Activated CD8-positive, alpha-beta memory T cell treated with anti-CD3 and anti-CD28 coated beads for 24 hours (primary cell): ENCODE measurements at regions not wholly inside any gene's neighbourhood (a gene's known extent, or its start where the extent isn't known, plus 50 kb on each side); places are given as distances from the start of the nearest gene placed in this dataset.

Source experiments
- DNase-seq: peaks from one replicate; pipeline ENCODE4 v3.0.0-alpha.2; 2020

DNA sequence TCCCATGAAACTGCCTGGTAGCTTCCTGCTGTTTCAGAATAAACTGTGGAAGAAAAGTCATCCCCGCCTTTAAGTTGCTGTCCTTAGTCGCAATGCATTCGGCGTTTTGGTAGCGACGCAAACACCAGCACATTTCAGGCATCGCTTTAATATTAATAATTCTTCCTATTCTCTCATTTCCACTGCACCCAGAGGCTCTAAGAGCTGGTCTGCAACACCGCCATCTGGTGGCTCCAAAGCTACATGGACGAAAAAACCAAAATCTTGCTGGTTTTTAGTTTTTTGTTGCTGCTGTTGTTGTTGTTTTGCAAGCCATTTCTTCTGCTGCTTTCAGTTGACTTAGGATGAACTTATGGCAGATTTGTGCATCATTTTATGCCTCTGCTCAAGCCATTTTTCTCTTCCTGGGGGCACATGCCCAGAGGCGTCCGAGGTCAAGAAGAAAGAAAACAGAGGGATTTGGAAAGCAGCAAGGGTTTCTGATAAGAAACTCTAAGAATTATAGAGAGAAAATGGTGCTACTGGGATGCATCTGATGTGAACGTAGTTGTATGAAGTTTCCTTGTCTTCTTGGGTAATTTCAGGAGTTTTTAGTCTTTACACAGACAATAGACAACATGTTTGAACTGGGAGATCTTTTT, 345.4 kb upstream of the KIRREL3 start:
- DNase-seq, result no peak

DNA sequence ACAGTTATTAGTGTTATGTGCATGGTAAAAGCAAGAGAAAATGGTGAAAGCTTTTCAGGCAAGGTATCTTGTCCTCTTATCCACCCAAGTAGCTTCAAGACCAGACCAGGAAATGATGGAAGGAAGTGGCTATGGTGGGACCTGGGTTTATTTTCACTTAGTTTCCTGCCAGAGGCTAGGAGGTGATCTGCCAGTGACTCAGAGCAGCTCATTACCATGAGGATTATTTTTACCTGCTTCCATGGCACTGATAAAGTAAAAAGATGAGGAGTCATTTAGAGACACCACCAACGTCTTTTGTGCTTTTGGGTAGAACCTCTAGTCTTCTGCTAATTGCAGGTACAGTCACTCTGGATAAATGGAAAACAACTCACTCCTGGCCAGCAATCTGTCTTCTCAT, 339.9 kb upstream of the KIRREL3 start:
- no peak for DNase-seq

GRCh38 chr11:127339376-127339775, 338.8 kb upstream of the KIRREL3 start:
- DNase-seq, result no peak

GRCh38 chr11:127338380-127339259, 338.1 kb upstream of the KIRREL3 start:
- DNase-seq, result no peak

DNA sequence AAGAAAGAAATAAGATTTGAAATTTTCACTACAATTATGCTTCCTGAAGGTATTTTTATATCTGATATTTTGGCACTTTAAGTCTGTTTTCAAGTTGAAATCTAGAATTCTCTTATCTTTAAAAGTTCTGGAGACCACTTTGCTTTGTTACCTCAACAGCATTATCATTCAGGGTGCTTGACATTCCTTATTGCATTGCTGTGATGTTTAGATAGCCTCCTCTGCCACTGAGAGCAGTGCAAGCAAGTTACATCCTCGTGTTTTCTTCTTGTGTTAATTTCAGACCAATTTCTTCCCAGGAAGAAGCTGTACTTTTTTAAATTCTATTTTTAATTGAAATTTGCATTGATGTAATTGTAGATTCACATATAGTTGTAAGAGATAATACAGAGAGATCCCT, 333.9 kb upstream of the KIRREL3 start:
- DNase-seq, result no peak

- no peak for DNase-seq
These were observed 332.3 kb upstream of the KIRREL3 start for GRCh38 chr11:127332896-127333295.

DNA sequence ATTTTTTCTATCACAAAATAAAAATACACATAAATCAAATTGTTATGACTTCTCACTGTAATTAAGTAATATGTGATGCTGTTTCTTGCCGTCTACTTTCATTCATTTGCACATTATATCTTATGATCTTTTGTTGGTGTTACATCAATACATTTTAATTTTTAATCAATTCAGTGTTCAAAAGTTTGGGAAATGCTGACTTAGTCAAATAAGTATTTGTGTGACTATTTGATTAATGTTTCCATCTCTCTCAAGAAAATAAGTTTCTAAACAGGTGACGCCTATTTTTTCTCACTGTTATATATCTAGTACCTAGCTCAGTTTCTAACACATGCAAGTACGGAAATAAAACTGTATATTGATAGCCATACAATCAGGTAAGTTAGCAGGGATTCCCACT, 329.5 kb upstream of the KIRREL3 start:
- no peak for DNase-seq

DNA sequence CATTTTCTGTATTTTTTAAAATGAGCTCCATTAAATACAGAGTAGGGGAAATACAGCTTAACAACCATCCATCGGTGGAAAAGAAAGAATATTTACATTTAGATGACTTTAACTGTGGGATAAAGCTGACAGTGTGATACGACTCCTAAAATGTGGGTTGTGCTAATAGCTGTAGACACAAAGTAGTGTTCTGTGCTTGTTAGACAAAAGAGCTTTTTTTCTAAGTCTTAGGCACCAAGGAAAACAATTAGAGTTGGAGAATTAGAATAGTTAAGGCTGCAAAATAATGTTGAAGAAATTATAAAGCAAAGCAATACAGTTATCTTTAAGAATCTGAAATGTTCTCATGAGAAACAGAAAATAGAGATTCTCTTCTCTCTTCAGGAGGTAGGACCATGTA, 307.7 kb upstream of the KIRREL3 start:
- no peak for DNase-seq

- no peak for DNase-seq
These were observed 307.1 kb upstream of the KIRREL3 start for GRCh38 chr11:127307700-127308099.

GRCh38 chr11:127304634-127305033, 304.1 kb upstream of the KIRREL3 start:
- DNase-seq, result no peak

GRCh38 chr11:127288926-127289325, 288.4 kb upstream of the KIRREL3 start:
- DNase-seq, result no peak

GRCh38 chr11:127281534-127281933, 281.0 kb upstream of the KIRREL3 start:
- no peak for DNase-seq

DNA sequence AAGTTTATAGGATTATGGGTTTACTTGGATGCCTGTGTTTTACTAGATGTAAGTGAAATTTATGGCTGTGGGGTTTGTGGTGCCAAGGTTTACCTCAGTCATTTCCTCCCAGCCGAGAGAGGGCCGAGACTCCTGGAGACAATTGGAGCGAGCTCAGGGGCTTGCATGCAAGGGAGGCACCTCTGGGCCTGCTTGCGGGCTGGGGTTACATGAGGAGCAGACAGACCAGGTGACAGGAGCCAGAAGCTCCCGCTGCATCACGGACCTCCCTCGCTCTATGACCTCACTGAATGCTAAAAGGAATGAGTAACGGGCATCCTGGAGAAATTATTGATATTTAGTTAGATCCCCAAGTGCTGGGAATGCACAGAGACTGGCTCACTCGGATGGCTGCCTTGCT, 275.2 kb upstream of the KIRREL3 start:
- DNase-seq, result no peak

GRCh38 chr11:127274328-127274676, 273.7 kb upstream of the KIRREL3 start:
- no peak for DNase-seq

DNA sequence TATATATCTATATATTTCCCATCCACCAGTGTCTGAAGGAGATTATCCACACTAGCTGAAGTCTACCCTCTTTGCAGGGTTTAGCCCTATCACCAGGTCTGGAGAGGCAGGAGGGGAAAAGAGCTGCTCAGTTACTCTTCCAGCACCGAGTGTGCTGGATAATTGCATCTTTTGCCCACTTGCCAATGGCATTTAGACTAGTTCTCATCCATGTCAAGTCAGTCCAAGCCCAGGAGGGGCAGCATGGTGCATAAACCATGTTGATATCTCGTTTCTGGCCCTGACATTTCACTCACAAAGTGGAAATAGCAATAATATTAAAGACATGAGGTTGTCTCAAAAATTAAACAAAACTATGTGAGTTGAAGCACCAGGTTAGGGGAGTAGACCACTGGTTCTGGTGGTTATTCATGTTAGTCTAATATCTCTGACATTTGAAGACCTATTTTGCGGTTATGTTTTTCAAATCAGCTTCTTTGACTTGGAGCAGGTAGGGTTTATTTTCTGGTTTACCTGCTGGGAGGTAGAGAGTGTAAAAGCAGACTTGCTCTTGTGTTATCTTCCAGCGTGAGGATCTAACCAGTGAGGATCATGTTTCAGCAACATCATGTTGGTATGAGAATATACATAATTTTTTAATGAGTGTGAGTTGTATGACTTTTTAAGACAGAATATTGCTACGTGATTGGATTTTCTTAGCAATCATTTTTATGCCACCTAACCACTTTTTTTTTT, 273.2 kb upstream of the KIRREL3 start:
- DNase-seq, result no peak

DNA sequence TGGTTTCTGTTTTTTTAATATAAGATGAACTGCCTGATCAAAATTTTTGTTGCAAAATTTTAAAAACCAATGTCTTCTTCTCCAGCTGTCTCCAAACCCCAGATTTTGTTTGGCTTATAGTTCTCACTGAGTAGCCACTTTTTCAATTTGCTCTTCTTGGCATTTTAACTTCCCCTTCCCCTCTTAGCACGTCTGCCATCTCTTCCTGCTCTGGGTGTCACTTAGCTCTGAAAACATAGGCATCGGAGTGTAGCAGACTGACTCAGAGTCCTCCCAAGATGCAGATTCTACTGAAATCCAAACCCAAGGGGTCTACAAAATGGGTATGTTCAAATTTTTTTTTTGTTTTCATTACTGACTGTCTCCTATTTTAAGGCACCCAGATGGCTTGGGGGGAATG, 270.3 kb upstream of the KIRREL3 start:
- no peak for DNase-seq

DNA sequence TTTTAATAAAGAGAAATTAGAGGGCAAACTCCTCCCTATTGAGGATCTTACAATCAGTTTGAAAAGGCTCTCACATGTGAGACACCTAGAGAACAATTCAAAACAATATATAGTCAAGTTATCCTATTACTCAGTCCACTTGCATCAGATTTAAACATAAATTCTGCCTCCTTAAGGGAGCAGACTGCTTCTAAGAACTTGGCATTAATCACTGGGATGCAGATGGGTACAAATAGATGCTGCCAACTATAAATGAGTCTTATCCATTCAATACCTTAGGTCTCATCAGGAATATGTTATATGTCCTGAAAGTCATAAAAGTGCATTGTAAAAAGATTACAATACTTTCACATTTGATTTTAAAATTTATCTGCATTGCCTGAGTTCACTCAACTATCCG, 269.3 kb upstream of the KIRREL3 start:
- no peak for DNase-seq

GRCh38 chr11:127268932-127269331, 268.4 kb upstream of the KIRREL3 start:
- no peak for DNase-seq

DNA sequence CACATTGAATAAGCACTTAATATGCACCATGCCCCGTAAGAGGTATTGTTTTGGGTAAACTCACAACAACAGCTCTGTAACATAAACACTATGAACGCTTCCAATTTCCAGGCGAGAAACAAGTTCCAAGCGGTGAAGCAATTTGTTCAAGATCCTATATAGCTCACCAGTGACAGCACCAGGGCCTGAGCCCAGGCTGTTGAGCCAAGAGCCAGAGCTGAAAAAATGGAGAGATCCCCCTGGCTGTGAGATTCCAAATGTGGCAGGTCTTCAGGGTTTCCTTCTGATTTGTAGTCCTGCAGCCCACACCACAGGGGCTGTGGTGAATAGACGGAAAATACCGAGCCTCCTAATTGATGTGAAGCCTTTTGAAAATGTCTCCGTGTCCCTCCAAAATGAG, 268.0 kb upstream of the KIRREL3 start:
- no peak for DNase-seq

- DNase-seq, result no peak
These were observed 258.5 kb upstream of the KIRREL3 start for GRCh38 chr11:127259102-127259501.

GRCh38 chr11:127255209-127255608, 254.6 kb upstream of the KIRREL3 start:
- DNase-seq, result no peak

- DNase-seq, result no peak
These were observed 251.8 kb upstream of the KIRREL3 start for GRCh38 chr11:127252321-127252720.

DNA sequence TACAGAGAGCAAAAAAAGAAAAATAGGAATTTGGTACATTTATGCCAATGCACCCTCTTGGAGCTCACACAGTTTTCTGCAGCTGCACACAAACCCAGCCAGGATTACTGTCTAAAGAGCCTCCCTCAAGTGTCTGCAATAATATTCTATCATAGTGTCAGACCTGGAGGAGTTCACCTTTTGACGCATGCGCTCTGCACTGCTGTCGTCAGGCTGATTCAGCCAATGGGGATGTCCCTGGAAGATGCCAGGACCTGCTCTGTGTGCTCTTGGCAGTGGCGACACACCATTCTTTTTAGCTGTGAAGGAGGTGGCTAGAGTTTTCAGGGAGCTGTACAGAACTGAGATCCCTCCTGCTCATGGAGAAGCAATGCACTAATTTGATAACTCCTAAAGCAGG, 249.0 kb upstream of the KIRREL3 start:
- DNase-seq, result no peak

GRCh38 chr11:127248476-127248875, 247.9 kb upstream of the KIRREL3 start:
- no peak for DNase-seq
